B cell (primary cell): ENCODE measurements at regions not wholly inside any gene's neighbourhood (a gene's known extent, or its start where the extent isn't known, plus 50 kb on each side); places are given as distances from the start of the nearest gene placed in this dataset.

Experiments used
- ATAC-seq: fragments of 200-7000 bp; cut with Tn5 transposase; one replicate; pipeline ENCODE4 v1.10.0; 2021; ENCODE audit warnings: low read depth, mild to moderate bottlenecking, moderate number of reproducible peaks, moderate library complexity
- CTCF ChIA-PET: fragments of 350-600 bp; sonication (Branson Sonifier 250); formaldehyde crosslinking; loops from one replicate; lab custom pipeline; 2021; ENCODE audit warnings: antibody characterized with exemption, inconsistent platforms; lab: Charles Lee
- POLR2A ChIA-PET: fragments of 350-600 bp; sonication (Branson Sonifier 250); formaldehyde crosslinking; loops from one replicate; lab custom pipeline; 2021; ENCODE audit warnings: antibody characterized with exemption; lab: Charles Lee
- DNase-seq: peaks from one replicate; pipeline ENCODE4 v3.0.0; 2013
- H2AFZ ChIP-seq: 2 replicates; pipeline ENCODE4 v1.6.1; 2012; ENCODE audit warnings: mild to moderate bottlenecking, low read depth, low read length; ENCODE audit not compliant: insufficient read depth, poor library complexity, severe bottlenecking
- H3K27ac ChIP-seq, 2 donors: 1 replicate in 1 of 2; 2 replicates in 1 of 2; pipeline ENCODE4 v1.5.1; 2012 to 2013; ENCODE audit warnings: low read length in 2 of 2, mild to moderate bottlenecking in 2 of 2, moderate library complexity in 1 of 2
- H3K27me3 ChIP-seq, 4 experiments: fragments of 200-600 bp in 1 of 4; sonication (generic) in 1 of 4; replicated peaks in 1 of 4; 1 replicate in 2 of 4; 2 replicates in 2 of 4; pipeline versions ENCODE4 v1.6.1 to v1.7.0; 2013 to 2016; ENCODE audit warnings: low read length in 3 of 4, mild to moderate bottlenecking in 2 of 4, mixed read lengths in 1 of 4, moderate library complexity in 1 of 4; ENCODE audit not compliant: insufficient read depth in 4 of 4, control insufficient read depth in 3 of 4; ENCODE audit errors: control extremely low read depth in 1 of 4
- H3K36me3 ChIP-seq, 2 experiments: replicated peaks in 1 of 2; 1 replicate in 1 of 2; 2 replicates in 1 of 2; pipeline versions ENCODE4 v1.6.1 to v1.7.1; 2013; ENCODE audit warnings: low read length in 1 of 2; ENCODE audit not compliant: insufficient read depth in 2 of 2, control insufficient read depth in 1 of 2; ENCODE audit errors: control extremely low read depth in 1 of 2, extremely low read depth in 1 of 2
- H3K4me1 ChIP-seq, 2 donors: fragments of 200-600 bp in 1 of 2; sonication (generic) in 1 of 2; 1 replicate in 1 of 2; 2 replicates in 1 of 2; pipeline versions ENCODE4 v1.5.1 to v1.6.1; 2013 to 2017; ENCODE audit warnings: low read length in 2 of 2; ENCODE audit not compliant: control insufficient read depth in 2 of 2, insufficient read depth in 2 of 2
- H3K4me2 ChIP-seq: replicated peaks from 2 replicates; pipeline ENCODE3; 2012; ENCODE audit warnings: mild to moderate bottlenecking, low read depth, low read length; ENCODE audit not compliant: poor library complexity, severe bottlenecking
- H3K4me3 ChIP-seq, 5 experiments: fragments of 200-600 bp in 1 of 5; sonication (generic) in 1 of 5; 1 replicate in 3 of 5; 2 replicates in 2 of 5; pipeline versions ENCODE4 v1.5.1 to v1.7.0; 2011 to 2016; ENCODE audit warnings: low read length in 4 of 5, mild to moderate bottlenecking in 4 of 5, low read depth in 2 of 5, control low read depth in 1 of 5, moderate library complexity in 1 of 5; ENCODE audit not compliant: insufficient read depth in 1 of 5; ENCODE audit errors: control extremely low read depth in 1 of 5, extremely low read depth in 1 of 5
- H3K79me2 ChIP-seq: fragments of 200-600 bp; sonication (generic); one replicate; pipeline ENCODE4 v1.6.0; 2016; ENCODE audit warnings: low read length; ENCODE audit not compliant: control insufficient read depth, insufficient read depth
- H3K9ac ChIP-seq: fragments of 200-600 bp; sonication (generic); 2 replicates; pipeline ENCODE4 v1.6.1; 2017; ENCODE audit warnings: mild to moderate bottlenecking, low read length, moderate library complexity
- H3K9me3 ChIP-seq, 3 donors: one replicate each; pipeline versions ENCODE4 v1.6.1 to v1.7.1; 2013; ENCODE audit warnings: low read length in 2 of 3; ENCODE audit not compliant: control insufficient read depth in 2 of 3, insufficient read depth in 1 of 3; ENCODE audit errors: control extremely low read depth in 1 of 3
- H4K20me1 ChIP-seq: 2 replicates; pipeline ENCODE4 v1.6.0; 2012; ENCODE audit warnings: mild to moderate bottlenecking, low read length; ENCODE audit not compliant: insufficient read depth, control insufficient read depth, poor library complexity, severe bottlenecking
- H3K27ac Mint-ChIP-seq: one replicate; pipeline ENCODE4 v1.8.0; 2021; ENCODE audit warnings: mixed read lengths
- H3K27me3 Mint-ChIP-seq: one replicate; pipeline ENCODE4 v1.8.0; 2021; ENCODE audit warnings: mixed read lengths
- H3K4me1 Mint-ChIP-seq: one replicate; pipeline ENCODE4 v1.8.0; 2021; ENCODE audit warnings: mixed read lengths
- H3K4me3 Mint-ChIP-seq: one replicate; pipeline ENCODE4 v1.8.0; 2021; ENCODE audit warnings: mixed read lengths
- H3K9me3 Mint-ChIP-seq: one replicate; pipeline ENCODE4 v1.8.0; 2022; ENCODE audit warnings: mixed read lengths; ENCODE audit not compliant: insufficient read depth
- EZH2 ChIP-seq: IDR thresholded peaks from 2 replicates; pipeline ENCODE4 v1.6.1; 2012; ENCODE audit warnings: borderline replicate concordance, low read depth, mild to moderate bottlenecking, moderate library complexity, low read length; ENCODE audit not compliant: insufficient read depth, poor library complexity, severe bottlenecking
- WGBS: methylation state at CpG from one replicate; pipeline ENCODE4 v1.1.5; 2013; ENCODE audit warnings: missing lambda C conversion rate; ENCODE audit not compliant: insufficient coverage; 5-methylcytosine and 5-hydroxymethylcytosine counted together
- intact Hi-C: fragments of 100-400 bp; cut with micrococcal nuclease; formaldehyde crosslinking; loops from one replicate; pipeline ENCODE4 v1.10.0; 2022
- TF ChIP-seq, protein P1 (sequence below): fragments of 200-600 bp; IDR thresholded peaks from one replicate; pipeline ENCODE4 v1.8.0; 2022; ENCODE audit warnings: antibody characterized with exemption, mild to moderate bottlenecking

DNA sequence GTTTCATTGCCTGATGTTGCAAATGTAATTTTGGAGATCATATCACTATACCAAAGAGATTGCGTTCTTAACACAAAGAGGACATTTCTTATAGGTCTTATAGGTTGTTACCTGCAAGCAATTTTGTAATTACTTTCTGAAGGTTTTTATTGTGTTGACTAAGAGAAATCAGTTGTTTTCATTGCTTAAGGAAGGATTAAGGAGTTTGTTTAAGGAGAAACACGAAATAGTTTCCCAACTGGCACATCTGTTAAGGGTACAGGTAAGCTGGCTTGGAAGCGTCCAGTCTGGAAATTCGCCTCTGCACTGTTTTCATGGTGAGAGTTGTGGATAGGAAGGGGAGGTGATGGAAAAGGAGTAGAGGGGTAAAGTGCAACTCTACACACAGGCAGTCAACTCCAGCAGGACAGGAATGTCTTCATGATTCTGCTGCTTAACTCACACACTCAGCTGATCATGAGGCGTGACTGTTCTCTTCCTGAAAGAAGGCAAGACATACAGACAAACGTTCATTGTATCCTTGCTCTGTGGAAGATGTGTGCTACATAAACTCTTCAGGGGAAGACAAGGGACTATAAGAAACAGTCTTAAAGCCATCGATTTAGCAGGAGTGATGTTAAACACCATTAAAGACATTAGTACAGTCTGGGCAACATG is 61.4 kb upstream of the ACSL3 start:
- H3K27ac Mint-ChIP-seq, result no peak overlapping the region
- H4K20me1 ChIP-seq, result no peaks in the 10 kb centered on the region
- TF ChIP-seq, protein P1, sequence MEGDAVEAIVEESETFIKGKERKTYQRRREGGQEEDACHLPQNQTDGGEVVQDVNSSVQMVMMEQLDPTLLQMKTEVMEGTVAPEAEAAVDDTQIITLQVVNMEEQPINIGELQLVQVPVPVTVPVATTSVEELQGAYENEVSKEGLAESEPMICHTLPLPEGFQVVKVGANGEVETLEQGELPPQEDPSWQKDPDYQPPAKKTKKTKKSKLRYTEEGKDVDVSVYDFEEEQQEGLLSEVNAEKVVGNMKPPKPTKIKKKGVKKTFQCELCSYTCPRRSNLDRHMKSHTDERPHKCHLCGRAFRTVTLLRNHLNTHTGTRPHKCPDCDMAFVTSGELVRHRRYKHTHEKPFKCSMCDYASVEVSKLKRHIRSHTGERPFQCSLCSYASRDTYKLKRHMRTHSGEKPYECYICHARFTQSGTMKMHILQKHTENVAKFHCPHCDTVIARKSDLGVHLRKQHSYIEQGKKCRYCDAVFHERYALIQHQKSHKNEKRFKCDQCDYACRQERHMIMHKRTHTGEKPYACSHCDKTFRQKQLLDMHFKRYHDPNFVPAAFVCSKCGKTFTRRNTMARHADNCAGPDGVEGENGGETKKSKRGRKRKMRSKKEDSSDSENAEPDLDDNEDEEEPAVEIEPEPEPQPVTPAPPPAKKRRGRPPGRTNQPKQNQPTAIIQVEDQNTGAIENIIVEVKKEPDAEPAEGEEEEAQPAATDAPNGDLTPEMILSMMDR, result no peak
- no peak for TF ChIP-seq EZH2

DNA sequence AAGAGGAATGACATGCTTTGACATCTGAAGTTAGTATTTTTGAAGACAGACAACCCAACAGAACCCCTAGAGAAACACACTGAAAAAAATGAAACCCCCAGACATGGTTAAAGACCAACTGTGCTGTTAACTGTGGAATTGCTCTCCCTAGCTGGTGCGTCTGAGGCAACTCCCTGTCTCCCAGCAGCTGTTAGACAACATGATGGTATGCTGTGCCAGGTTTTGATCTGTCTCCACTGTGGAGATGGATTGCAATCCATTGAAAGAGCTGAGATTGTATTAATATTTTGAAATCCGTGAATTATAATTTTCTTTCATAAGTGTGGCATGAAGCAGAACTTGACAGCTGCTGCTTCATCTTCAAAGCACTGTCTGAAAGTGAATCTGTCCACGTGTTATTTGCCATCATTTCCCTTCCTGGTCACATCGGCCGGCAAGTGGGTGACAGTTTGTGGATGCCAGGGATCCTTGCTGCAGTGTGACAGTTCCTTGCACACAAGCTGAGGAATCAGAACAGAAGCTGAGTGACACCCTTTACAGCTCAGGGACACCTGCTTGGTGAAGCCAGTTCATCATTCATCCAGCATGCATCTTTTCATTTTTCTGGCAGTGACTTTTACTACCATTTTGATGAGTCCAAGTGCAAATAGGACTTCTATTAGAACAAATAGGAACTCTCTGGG is 58.2 kb upstream of the ACSL3 start:
- no peak overlapping the region for H3K9ac ChIP-seq
- H2AFZ ChIP-seq, result no peak overlapping the region
- Mint-ChIP-seq H3K4me1 (no peaks in the 10 kb centered on the region), H3K4me3 (no peak overlapping the region), H3K27ac (no peak overlapping the region), H3K27me3 (peaks cover 22% of the 10 kb centered on the region), H3K9me3 (no peaks in the 10 kb centered on the region)
- H3K27ac ChIP-seq, result no peak overlapping the region
- no peak overlapping the region for H3K4me2 ChIP-seq
- no peaks in the 10 kb centered on the region for H4K20me1 ChIP-seq
- no peak for TF ChIP-seq EZH2
- TF ChIP-seq, protein P1, result no peak
- POLR2A ChIA-PET, result no interaction called here
- CTCF ChIA-PET, result no interaction called here
- intact Hi-C loops, result no loop called here
- ATAC-seq (no peak), DNase-seq (no peak)
- peaks cover 0 to 2% (median 0%) of the 10 kb centered on the region in 4 experiments for H3K27me3 ChIP-seq
- 92% methylated on average over 5 of the region's 5 CpGs for WGBS
- H3K79me2 ChIP-seq, result no peaks in the 10 kb centered on the region
- no peaks in the 10 kb centered on the region for H3K9me3 ChIP-seq
- H3K36me3 ChIP-seq, result no peaks in the 10 kb centered on the region
- no peak overlapping the region for H3K4me3 ChIP-seq
- H3K4me1 ChIP-seq, result no peaks in the 10 kb centered on the region

More for the DNA sequence above, 61.4 kb upstream of the ACSL3 start:
- Histone ChIP-seq H3K9me3 (no peaks in the 10 kb centered on the region), H3K4me1 (no peaks in the 10 kb centered on the region), H3K79me2 (no peaks in the 10 kb centered on the region), H3K27ac (no peak overlapping the region), H3K4me3 (no peak overlapping the region), H2AFZ (no peak overlapping the region), H3K36me3 (no peaks in the 10 kb centered on the region), H3K4me2 (no peak overlapping the region), H3K27me3 (no peaks in the 10 kb centered on the region), H3K9ac (no peak overlapping the region)
- Mint-ChIP-seq H3K4me3 (no peak overlapping the region), H3K4me1 (no peaks in the 10 kb centered on the region), H3K9me3 (no peaks in the 10 kb centered on the region), H3K27me3 (peaks cover 9% of the 10 kb centered on the region)
- ATAC-seq (no peak), DNase-seq (no peak)
- intact Hi-C loops, result no loop called here
- WGBS, result 69% methylated on average over 5 of the region's 7 CpGs
- ChIA-PET CTCF (no interaction called here), POLR2A (no interaction called here)
